Right hindlimb (tissue), 1 donor: ENCODE measurements at regions not wholly inside any gene's neighbourhood (a gene's known extent, or its start where the extent isn't known, plus 50 kb on each side); places are given as distances from the start of the nearest gene placed in this dataset.
"Not testable (repeated sequence)": the region's sequence is repeated elsewhere in the genome, so short reads cannot be mapped to it uniquely, and the experiment has no call there.

ENCODE experiments used
- DNase-seq: peaks from one replicate; pipeline ENCODE4 v3.0.0-alpha.2; 2018

GRCh38 chr13:27327633-27328032 is 57.0 kb downstream of the RASL11A start:
- no peak for DNase-seq

- DNase-seq = no peak
Measured at GRCh38 chr13:27329210-27329609, 58.6 kb downstream of the RASL11A start.

GRCh38 chr13:27334774-27335435 is 64.3 kb downstream of the RASL11A start:
- DNase-seq = no peak

GRCh38 chr13:27336014-27336673 is 65.5 kb downstream of the RASL11A start:
- DNase-seq = no peak

GRCh38 chr13:27338207-27338606 is 67.6 kb downstream of the RASL11A start:
- no peak for DNase-seq

GRCh38 chr13:27338816-27339215 is 68.2 kb downstream of the RASL11A start:
- no peak for DNase-seq

GRCh38 chr13:27339299-27339698 is 68.7 kb downstream of the RASL11A start:
- no peak for DNase-seq

GRCh38 chr13:27341616-27342015 is 71.0 kb downstream of the RASL11A start:
- DNase-seq = no peak

- no peak for DNase-seq
Measured at GRCh38 chr13:27347211-27347772, 76.7 kb downstream of the RASL11A start.

- no peak for DNase-seq
Measured at GRCh38 chr13:27348461-27348860, 76.0 kb upstream of the GTF3A start.

GRCh38 chr13:27349458-27349857 is 75.0 kb upstream of the GTF3A start:
- DNase-seq = no peak

GRCh38 chr13:27350825-27351224 is 73.6 kb upstream of the GTF3A start:
- not testable (repeated sequence) for DNase-seq

- no peak for DNase-seq
Measured at GRCh38 chr13:27352698-27353097, 71.7 kb upstream of the GTF3A start.

GRCh38 chr13:27353166-27353583 is 71.2 kb upstream of the GTF3A start:
- no peak for DNase-seq

GRCh38 chr13:27353708-27354107 is 70.7 kb upstream of the GTF3A start:
- no peak for DNase-seq

- DNase-seq = no peak
Measured at GRCh38 chr13:27354379-27354778, 70.0 kb upstream of the GTF3A start.

GRCh38 chr13:27355894-27356293 is 68.5 kb upstream of the GTF3A start:
- no peak for DNase-seq

GRCh38 chr13:27358420-27358819 is 66.0 kb upstream of the GTF3A start:
- no peak for DNase-seq

- DNase-seq = peak; percentile 79
Measured at GRCh38 chr13:27359199-27359821, 65.1 kb upstream of the GTF3A start.

- DNase-seq = no peak
Measured at GRCh38 chr13:27360562-27360961, 63.9 kb upstream of the GTF3A start.

- peak; percentile 86 for DNase-seq
Measured at GRCh38 chr13:27362064-27362751, 62.2 kb upstream of the GTF3A start.

GRCh38 chr13:27363637-27364036 is 60.8 kb upstream of the GTF3A start:
- DNase-seq = not testable (repeated sequence)

GRCh38 chr13:27367570-27367969 is 56.8 kb upstream of the GTF3A start:
- no peak for DNase-seq
